ENCODE measurements at regions not wholly inside any gene's neighbourhood (a gene's known extent, or its start where the extent isn't known, plus 50 kb on each side); places are given as distances from the start of the nearest gene placed in this dataset.

DNA sequence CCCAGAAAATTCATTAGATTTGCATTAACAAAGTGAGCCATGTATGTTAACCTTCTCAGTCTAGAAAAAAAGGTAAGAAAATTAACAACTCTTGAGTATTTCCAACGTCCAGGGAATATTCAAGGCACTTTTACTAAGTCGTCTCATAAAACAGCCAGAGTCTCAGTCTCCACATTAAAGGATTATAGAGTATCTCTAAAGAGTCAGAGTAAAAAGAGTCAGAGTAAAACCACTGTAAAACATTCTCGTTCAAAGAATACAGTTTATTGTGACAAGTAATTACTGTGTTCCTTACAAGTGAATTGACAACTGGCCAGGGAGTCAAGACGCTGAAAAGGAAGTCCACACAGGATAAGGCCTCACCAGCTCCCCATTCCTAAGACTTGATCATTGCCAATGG is 97.2 kb upstream of the ISL1 start:
- H2BK120ac ChIP-seq (replicated peaks; ENCODE audit: low read depth, low read length), result no peak overlapping the region
- H2BK15ac ChIP-seq (ENCODE audit: low read length), result no peak overlapping the region
- no peaks in the 10 kb centered on the region for H3K79me1 ChIP-seq (ENCODE audit: low read depth, low read length)
- no peaks in the 10 kb centered on the region for H4K20me1 ChIP-seq (replicated peaks in 1 of 2; ENCODE audit: control insufficient read depth in 1 of 2, insufficient read depth in 2 of 2, low read length in 2 of 2)
- H3K4me3 ChIP-seq (ENCODE audit: extremely low read depth in 1 of 4, insufficient read depth in 2 of 4, low read depth in 3 of 4, low read length in 4 of 4), result no peak overlapping the region
- no peak overlapping the region for H4K91ac ChIP-seq (replicated peaks; ENCODE audit: insufficient read length, low read length)
- ChIA-PET CTCF (ENCODE audit: partially characterized antibody) (no interaction called here), POLR2A (ENCODE audit: partially characterized antibody) (interaction anchor here (1.2 kb wide), 1 partner anchor 102 kb away, joined by 4 read pairs; no protein-coding TSS in a partner anchor)
- no peak overlapping the region for H3K9ac ChIP-seq (replicated peaks in 1 of 4; ENCODE audit: extremely low read depth in 1 of 4, low read depth in 3 of 4, low read length in 3 of 4)
- H3K4me1 ChIP-seq (replicated peaks in 1 of 4; ENCODE audit: control insufficient read depth in 3 of 4, insufficient read depth in 4 of 4, low read length in 3 of 4), result peaks cover 0 to 2% (median 0%) of the 10 kb centered on the region in 4 experiments; a peak in 1 of 7 replicates
- no peaks in the 10 kb centered on the region for H3K27me3 ChIP-seq (replicated peaks in 1 of 4; ENCODE audit: control insufficient read depth in 3 of 4, extremely low read depth in 1 of 4, insufficient read depth in 3 of 4, low read length in 3 of 4)
- no peak overlapping the region for H4K5ac ChIP-seq (ENCODE audit: insufficient read length, low read depth, low read length)
- H3K14ac ChIP-seq (ENCODE audit: insufficient read length), result no peak overlapping the region
- no peaks in the 10 kb centered on the region for H3K9me3 ChIP-seq (ENCODE audit: insufficient read depth in 2 of 2, low read depth in 1 of 2, low read length in 1 of 2)
- no peak overlapping the region for H2AFZ ChIP-seq (ENCODE audit: low read length)
- H3K56ac ChIP-seq (replicated peaks; ENCODE audit: insufficient read length, low read depth, low read length), result no peak overlapping the region
- H2AK5ac ChIP-seq (ENCODE audit: low read depth, low read length), result no peak overlapping the region
- H3K23ac ChIP-seq (ENCODE audit: insufficient read length), result no peak overlapping the region
- no peak overlapping the region for H3K18ac ChIP-seq (ENCODE audit: extremely low read depth, low read length)
- no peaks in the 10 kb centered on the region for H3K36me3 ChIP-seq (ENCODE audit: control insufficient read depth in 2 of 4, insufficient read depth in 4 of 4, low read length in 3 of 4)
- H3K4me2 ChIP-seq (ENCODE audit: insufficient read depth in 1 of 2, low read depth in 2 of 2, low read length in 2 of 2), result no peak overlapping the region
- no peak for FAIRE-seq
- no peaks in the 10 kb centered on the region for H3K79me2 ChIP-seq (ENCODE audit: control insufficient read depth in 1 of 2, insufficient read depth in 2 of 2, low read length in 2 of 2)
- no peak overlapping the region for H3K27ac ChIP-seq (ENCODE audit: low read depth, low read length)
- WGBS, 2 experiments (ENCODE audit: extremely low coverage in 1 of 2, insufficient coverage in 1 of 2, insufficient read length in 1 of 2, insufficient replicate concordance in 2 of 2, low coverage in 1 of 2, low lambda C conversion rate in 2 of 2, missing lambda C conversion rate in 1 of 2), result 86% methylated on average over 4 of the region's 4 CpGs; no CpG with 5 or more reads in 1 of the 2 experiments
- no peak overlapping the region for H2BK5ac ChIP-seq (ENCODE audit: low read depth, low read length)
- no peaks in the 10 kb centered on the region for H3K23me2 ChIP-seq (ENCODE audit: low read depth, low read length)
- no peak overlapping the region for H4K8ac ChIP-seq (ENCODE audit: extremely low read depth, insufficient read depth, low read length)
- no peak for DNase-seq (ENCODE audit: low read depth in 1 of 2, low spot score in 2 of 2)
- H3K4ac ChIP-seq (replicated peaks; ENCODE audit: insufficient read length, low read depth, low read length), result no peak overlapping the region
- H2BK20ac ChIP-seq (ENCODE audit: low read length), result no peak overlapping the region
- H2BK12ac ChIP-seq (ENCODE audit: low read depth, low read length), result no peak overlapping the region
- no peak for TF ChIP-seq GTF2F1 (IDR thresholded peaks at IDR 0.05; ENCODE audit: borderline replicate concordance, low read depth, low read length)
- no peak for TF ChIP-seq CBX5 (IDR thresholded peaks at IDR 0.05; ENCODE audit: low read depth, low read length)
- TF ChIP-seq POLR2AphosphoS5 (IDR thresholded peaks at IDR 0.05; ENCODE audit: low read depth, low read length), result no peak
- no peak for TF ChIP-seq EGR1 (IDR thresholded peaks at IDR 0.05; ENCODE audit: borderline replicate concordance, low read depth, low read length)
- no peak for TF ChIP-seq CREB1 (IDR thresholded peaks at IDR 0.05)
- TF ChIP-seq SP1 (IDR thresholded peaks at IDR 0.05; ENCODE audit: low read depth, low read length), result no peak
- no peak for TF ChIP-seq KDM4A (IDR thresholded peaks at IDR 0.05; ENCODE audit: low read depth, low read length, severe bottlenecking)
- TF ChIP-seq, protein P1, sequence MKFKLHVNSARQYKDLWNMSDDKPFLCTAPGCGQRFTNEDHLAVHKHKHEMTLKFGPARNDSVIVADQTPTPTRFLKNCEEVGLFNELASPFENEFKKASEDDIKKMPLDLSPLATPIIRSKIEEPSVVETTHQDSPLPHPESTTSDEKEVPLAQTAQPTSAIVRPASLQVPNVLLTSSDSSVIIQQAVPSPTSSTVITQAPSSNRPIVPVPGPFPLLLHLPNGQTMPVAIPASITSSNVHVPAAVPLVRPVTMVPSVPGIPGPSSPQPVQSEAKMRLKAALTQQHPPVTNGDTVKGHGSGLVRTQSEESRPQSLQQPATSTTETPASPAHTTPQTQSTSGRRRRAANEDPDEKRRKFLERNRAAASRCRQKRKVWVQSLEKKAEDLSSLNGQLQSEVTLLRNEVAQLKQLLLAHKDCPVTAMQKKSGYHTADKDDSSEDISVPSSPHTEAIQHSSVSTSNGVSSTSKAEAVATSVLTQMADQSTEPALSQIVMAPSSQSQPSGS (IDR thresholded peaks at IDR 0.05; ENCODE audit: low read length), result no peak
- TF ChIP-seq, protein P2, sequence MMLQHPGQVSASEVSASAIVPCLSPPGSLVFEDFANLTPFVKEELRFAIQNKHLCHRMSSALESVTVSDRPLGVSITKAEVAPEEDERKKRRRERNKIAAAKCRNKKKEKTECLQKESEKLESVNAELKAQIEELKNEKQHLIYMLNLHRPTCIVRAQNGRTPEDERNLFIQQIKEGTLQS (IDR thresholded peaks at IDR 0.05; ENCODE audit: insufficient read depth, low read depth, low read length), result no peak
- TF ChIP-seq, protein P3, sequence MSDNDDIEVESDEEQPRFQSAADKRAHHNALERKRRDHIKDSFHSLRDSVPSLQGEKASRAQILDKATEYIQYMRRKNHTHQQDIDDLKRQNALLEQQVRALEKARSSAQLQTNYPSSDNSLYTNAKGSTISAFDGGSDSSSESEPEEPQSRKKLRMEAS (IDR thresholded peaks at IDR 0.05), result no peak
- no peak for TF ChIP-seq ASH2L (IDR thresholded peaks at IDR 0.05; ENCODE audit: low read length)
- no peak for TF ChIP-seq BCL11A (IDR thresholded peaks at IDR 0.05; ENCODE audit: low read depth in 2 of 2, low read length in 2 of 2)
- TF ChIP-seq RBBP5 (IDR thresholded peaks at IDR 0.05; ENCODE audit: borderline replicate concordance, low read depth, low read length), result no peak
- TF ChIP-seq POLR2A (IDR thresholded peaks at IDR 0.05; ENCODE audit: control extremely low read depth in 1 of 2, low read depth in 2 of 2, low read length in 2 of 2), result no peak

All from H1 (cell line).